ENCODE measurements at regions not wholly inside any gene's neighbourhood (a gene's known extent, or its start where the extent isn't known, plus 50 kb on each side); places are given as distances from the start of the nearest gene placed in this dataset.
A peak's percentile ranks its signal among the peaks of the same experiment; 100 is the strongest.

GRCh38 chr3:34011171-34012101 is 213.0 kb downstream of the PDCD6IP start:
- DNase-seq = no peak
- Mint-ChIP-seq H3K9me3 (no peaks in the 10 kb centered on the region), H3K27me3 (peaks cover 3 to 6% of the 10 kb centered on the region in 2 donors), H3K36me3 (no peaks in the 10 kb centered on the region), H3K4me1 (peaks cover 22 to 30% of the 10 kb centered on the region in 2 donors), H3K27ac (no peak overlapping the region), H3K4me3 (no peak overlapping the region)
- ATAC-seq (replicated peaks) = no peak

- no peaks in the 10 kb centered on the region for H3K36me3 Mint-ChIP-seq
- H3K4me1 Mint-ChIP-seq = peaks cover 22 to 30% of the 10 kb centered on the region in 2 donors
- DNase-seq (no peak), ATAC-seq (replicated peaks) (no peak)
- H3K4me3 Mint-ChIP-seq = no peak overlapping the region
- H3K27me3 Mint-ChIP-seq = peaks cover 3 to 6% of the 10 kb centered on the region in 2 donors
- no peaks in the 10 kb centered on the region for H3K9me3 Mint-ChIP-seq
- no peak overlapping the region for H3K27ac Mint-ChIP-seq
Measured at GRCh38 chr3:34012102-34012461, 213.7 kb downstream of the PDCD6IP start.

GRCh38 chr3:34013818-34014570 is 215.6 kb downstream of the PDCD6IP start:
- ATAC-seq (replicated peaks) (no peak), DNase-seq (no peak)
- Mint-ChIP-seq H3K27ac (no peak overlapping the region), H3K36me3 (no peaks in the 10 kb centered on the region), H3K9me3 (no peaks in the 10 kb centered on the region), H3K4me3 (no peak overlapping the region), H3K4me1 (peaks cover 17 to 30% of the 10 kb centered on the region in 2 donors), H3K27me3 (peaks cover 8 to 17% of the 10 kb centered on the region in 2 donors)

- Mint-ChIP-seq H3K27me3 (peaks cover 12 to 30% of the 10 kb centered on the region in 2 donors), H3K27ac (no peak overlapping the region), H3K4me3 (no peak overlapping the region), H3K4me1 (peaks cover 24 to 41% of the 10 kb centered on the region in 2 donors), H3K36me3 (no peaks in the 10 kb centered on the region), H3K9me3 (no peaks in the 10 kb centered on the region)
- DNase-seq (no peak), ATAC-seq (replicated peaks) (no peak)
Measured at GRCh38 chr3:34015204-34016142, 217.0 kb downstream of the PDCD6IP start.

- no peak overlapping the region for H3K27ac Mint-ChIP-seq
- H3K4me1 Mint-ChIP-seq = peaks cover 36 to 57% of the 10 kb centered on the region in 2 donors
- no peaks in the 10 kb centered on the region for H3K9me3 Mint-ChIP-seq
- H3K4me3 Mint-ChIP-seq = no peak overlapping the region
- H3K27me3 Mint-ChIP-seq = peaks cover 12 to 41% of the 10 kb centered on the region in 2 donors
- DNase-seq (no peak), ATAC-seq (replicated peaks) (no peak)
- no peaks in the 10 kb centered on the region for H3K36me3 Mint-ChIP-seq
Measured at GRCh38 chr3:34016925-34017587, 218.6 kb downstream of the PDCD6IP start.

- H3K4me3 Mint-ChIP-seq = no peak overlapping the region
- no peak overlapping the region for H3K27ac Mint-ChIP-seq
- H3K27me3 Mint-ChIP-seq = peaks cover 12 to 41% of the 10 kb centered on the region in 2 donors
- ATAC-seq (replicated peaks) = no peak
- no peaks in the 10 kb centered on the region for H3K9me3 Mint-ChIP-seq
- H3K4me1 Mint-ChIP-seq = peaks cover 40 to 64% of the 10 kb centered on the region in 2 donors
- no peak for DNase-seq
- no peaks in the 10 kb centered on the region for H3K36me3 Mint-ChIP-seq
Measured at GRCh38 chr3:34017757-34018156, 219.3 kb downstream of the PDCD6IP start.

GRCh38 chr3:34019158-34019557 is 220.7 kb downstream of the PDCD6IP start:
- Mint-ChIP-seq H3K27me3 (peaks cover 12 to 41% of the 10 kb centered on the region in 2 donors), H3K9me3 (no peaks in the 10 kb centered on the region), H3K27ac (no peak overlapping the region), H3K4me1 (peaks cover 40 to 70% of the 10 kb centered on the region in 2 donors), H3K36me3 (no peaks in the 10 kb centered on the region), H3K4me3 (no peak overlapping the region)
- DNase-seq = no peak
- ATAC-seq (replicated peaks) = peak in 1 of 2 donors; percentile 7

- no peak for ATAC-seq (replicated peaks)
- H3K27ac Mint-ChIP-seq = no peak overlapping the region
- DNase-seq = no peak
- peaks cover 12 to 39% of the 10 kb centered on the region in 2 donors for H3K27me3 Mint-ChIP-seq
- H3K4me1 Mint-ChIP-seq = peaks cover 42 to 70% of the 10 kb centered on the region in 2 donors
- H3K9me3 Mint-ChIP-seq = no peaks in the 10 kb centered on the region
- H3K4me3 Mint-ChIP-seq = no peak overlapping the region
- no peaks in the 10 kb centered on the region for H3K36me3 Mint-ChIP-seq
Measured at GRCh38 chr3:34020170-34020569, 221.7 kb downstream of the PDCD6IP start.

- no peaks in the 10 kb centered on the region for H3K36me3 Mint-ChIP-seq
- H3K27me3 Mint-ChIP-seq = peaks cover 12 to 35% of the 10 kb centered on the region in 2 donors
- no peaks in the 10 kb centered on the region for H3K9me3 Mint-ChIP-seq
- DNase-seq (no peak), ATAC-seq (replicated peaks) (peak in 1 of 2 donors; percentile 31)
- peaks cover 42 to 70% of the 10 kb centered on the region in 2 donors for H3K4me1 Mint-ChIP-seq
- H3K27ac Mint-ChIP-seq = no peak overlapping the region
- H3K4me3 Mint-ChIP-seq = peak overlapping the region; percentile 23 to 42
Measured at GRCh38 chr3:34020726-34021680, 222.6 kb downstream of the PDCD6IP start.

GRCh38 chr3:34022147-34022546 is 223.7 kb downstream of the PDCD6IP start:
- no peak for ATAC-seq (replicated peaks)
- H3K4me1 Mint-ChIP-seq = peaks cover 38 to 62% of the 10 kb centered on the region in 2 donors
- no peak overlapping the region for H3K4me3 Mint-ChIP-seq
- H3K27ac Mint-ChIP-seq = no peak overlapping the region
- peaks cover 12 to 35% of the 10 kb centered on the region in 2 donors for H3K27me3 Mint-ChIP-seq
- no peaks in the 10 kb centered on the region for H3K36me3 Mint-ChIP-seq
- no peaks in the 10 kb centered on the region for H3K9me3 Mint-ChIP-seq
- no peak for DNase-seq

- Mint-ChIP-seq H3K27ac (no peak overlapping the region), H3K36me3 (no peaks in the 10 kb centered on the region), H3K4me1 (peaks cover 25 to 37% of the 10 kb centered on the region in 2 donors), H3K9me3 (no peaks in the 10 kb centered on the region), H3K27me3 (peaks cover 4 to 18% of the 10 kb centered on the region in 2 donors), H3K4me3 (no peak overlapping the region)
- ATAC-seq (replicated peaks) (no peak), DNase-seq (no peak)
Measured at GRCh38 chr3:34024447-34025240, 226.2 kb downstream of the PDCD6IP start.

- no peaks in the 10 kb centered on the region for H3K4me1 Mint-ChIP-seq
- ATAC-seq (replicated peaks) = no peak
Measured at GRCh38 chr3:34033839-34034238, 235.4 kb downstream of the PDCD6IP start.

More at GRCh38 chr3:34033839-34034238, 235.4 kb downstream of the PDCD6IP start:
- Mint-ChIP-seq H3K9me3 (peaks cover 0 to 3% of the 10 kb centered on the region in 2 donors), H3K27ac (no peak overlapping the region), H3K27me3 (no peaks in the 10 kb centered on the region), H3K4me3 (no peak overlapping the region), H3K36me3 (no peaks in the 10 kb centered on the region)
- DNase-seq = no peak

Measured in stimulated activated naive B cell treated with anti-CD40 and anti-IgM and Interleukin-4, amounts not matched to agents 10 μg/mL and 1 μg/mL and 100 μg/mL, for 72 hours (primary cell).